22Rv1 (cell line): ENCODE measurements at regions not wholly inside any gene's neighbourhood (a gene's known extent, or its start where the extent isn't known, plus 50 kb on each side); places are given as distances from the start of the nearest gene placed in this dataset.

Source experiments
- ZFX ChIP-seq: fragments of 450-650 bp; IDR thresholded peaks from 2 replicates; pipeline ENCODE4 v1.6.1; 2017; ENCODE audit warnings: antibody characterized with exemption, borderline replicate concordance
- TF ChIP-seq, protein P1 (sequence below): fragments of 450-650 bp; IDR thresholded peaks from 2 replicates; pipeline ENCODE4 v1.5.1; 2017; ENCODE audit warnings: mild to moderate bottlenecking

DNA sequence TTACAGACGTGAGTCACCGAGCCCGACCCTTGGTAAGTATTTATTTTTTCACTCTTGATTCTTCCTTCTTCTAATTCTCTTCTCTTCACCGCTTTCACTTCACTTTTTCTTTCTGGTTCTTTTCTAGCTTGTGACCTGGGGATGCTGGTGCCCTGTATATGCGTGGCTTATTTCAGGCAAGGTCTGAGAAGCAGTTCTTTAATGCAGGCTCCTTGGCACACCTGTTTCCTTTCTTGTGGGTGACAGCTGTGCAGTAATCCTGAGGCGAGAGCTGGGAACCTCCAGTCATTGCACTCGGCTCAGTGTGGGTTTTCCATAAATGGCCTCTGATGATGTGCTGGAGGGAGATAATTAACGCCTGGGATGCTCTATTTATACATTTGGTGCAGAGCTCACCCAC lies 193.8 kb downstream of the TSN start:
- TF ChIP-seq, protein P1, sequence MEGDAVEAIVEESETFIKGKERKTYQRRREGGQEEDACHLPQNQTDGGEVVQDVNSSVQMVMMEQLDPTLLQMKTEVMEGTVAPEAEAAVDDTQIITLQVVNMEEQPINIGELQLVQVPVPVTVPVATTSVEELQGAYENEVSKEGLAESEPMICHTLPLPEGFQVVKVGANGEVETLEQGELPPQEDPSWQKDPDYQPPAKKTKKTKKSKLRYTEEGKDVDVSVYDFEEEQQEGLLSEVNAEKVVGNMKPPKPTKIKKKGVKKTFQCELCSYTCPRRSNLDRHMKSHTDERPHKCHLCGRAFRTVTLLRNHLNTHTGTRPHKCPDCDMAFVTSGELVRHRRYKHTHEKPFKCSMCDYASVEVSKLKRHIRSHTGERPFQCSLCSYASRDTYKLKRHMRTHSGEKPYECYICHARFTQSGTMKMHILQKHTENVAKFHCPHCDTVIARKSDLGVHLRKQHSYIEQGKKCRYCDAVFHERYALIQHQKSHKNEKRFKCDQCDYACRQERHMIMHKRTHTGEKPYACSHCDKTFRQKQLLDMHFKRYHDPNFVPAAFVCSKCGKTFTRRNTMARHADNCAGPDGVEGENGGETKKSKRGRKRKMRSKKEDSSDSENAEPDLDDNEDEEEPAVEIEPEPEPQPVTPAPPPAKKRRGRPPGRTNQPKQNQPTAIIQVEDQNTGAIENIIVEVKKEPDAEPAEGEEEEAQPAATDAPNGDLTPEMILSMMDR = no peak
- no peak for TF ChIP-seq ZFX
